Esophagus squamous epithelium (tissue), 5 donors: ENCODE measurements at regions not wholly inside any gene's neighbourhood (a gene's known extent, or its start where the extent isn't known, plus 50 kb on each side); places are given as distances from the start of the nearest gene placed in this dataset.

ENCODE experiments used
- DNase-seq: peaks from one replicate; lab custom pipeline; 2025; lab: John Stamatoyannopoulos, UW
- H3K27ac ChIP-seq, 4 donors: fragments of 200-600 bp; sonication (generic); one replicate each; pipeline ENCODE4 v1.5.1; 2016 to 2019; ENCODE audit warnings: mild to moderate bottlenecking in 1 of 4
- H3K27me3 ChIP-seq, 4 donors: fragments of 200-600 bp; sonication (generic); 1 replicate in 3 of 4; 2 replicates in 1 of 4; pipeline versions ENCODE4 v1.5.1 to v1.6.0; 2017 to 2021; ENCODE audit warnings: antibody characterized with exemption in 1 of 4
- H3K36me3 ChIP-seq, 3 donors: fragments of 200-600 bp; sonication (generic); one replicate each; pipeline ENCODE4 v1.5.1; 2016 to 2019
- H3K4me1 ChIP-seq, 3 donors: fragments of 200-600 bp; sonication (generic); one replicate each; pipeline ENCODE4 v1.5.1; 2017 to 2019
- H3K4me3 ChIP-seq, 4 donors: fragments of 200-600 bp; sonication (generic); 1 replicate in 3 of 4; 2 replicates in 1 of 4; pipeline ENCODE4 v1.5.1; 2016 to 2019; ENCODE audit warnings: mild to moderate bottlenecking in 2 of 4, moderate library complexity in 1 of 4
- H3K9me3 ChIP-seq, 3 donors: fragments of 200-600 bp; sonication (generic); one replicate each; pipeline ENCODE4 v1.5.1; 2016 to 2019
- POLR2A ChIP-seq, 4 donors: fragments of 450-650 bp; IDR thresholded peaks; one replicate each; pipeline ENCODE4 v1.6.1; 2017; ENCODE audit warnings: antibody characterized with exemption in 4 of 4, mild to moderate bottlenecking in 4 of 4, moderate library complexity in 3 of 4
- WGBS, 2 donors: methylation state at CpG; one replicate each; pipeline ENCODE4 v1.1.5; 2018; 5-methylcytosine and 5-hydroxymethylcytosine counted together
- intact Hi-C: fragments of 100-400 bp; cut with DNase I; formaldehyde crosslinking; loops from one replicate; pipeline ENCODE4 v1.15.0; 2022
- TF ChIP-seq, protein P1 (sequence below), 6 experiments: fragments of 450-650 bp in 4 of 6; fragments of 200-600 bp in 2 of 6; sonication (generic) in 2 of 6; IDR thresholded peaks; one replicate each; pipeline ENCODE4 v1.5.1; 2016 to 2019; ENCODE audit warnings: antibody characterized with exemption in 6 of 6, mild to moderate bottlenecking in 4 of 6, moderate library complexity in 4 of 6
- donor health status: DM: yes; HTN: yes; CAD: no.

DNA sequence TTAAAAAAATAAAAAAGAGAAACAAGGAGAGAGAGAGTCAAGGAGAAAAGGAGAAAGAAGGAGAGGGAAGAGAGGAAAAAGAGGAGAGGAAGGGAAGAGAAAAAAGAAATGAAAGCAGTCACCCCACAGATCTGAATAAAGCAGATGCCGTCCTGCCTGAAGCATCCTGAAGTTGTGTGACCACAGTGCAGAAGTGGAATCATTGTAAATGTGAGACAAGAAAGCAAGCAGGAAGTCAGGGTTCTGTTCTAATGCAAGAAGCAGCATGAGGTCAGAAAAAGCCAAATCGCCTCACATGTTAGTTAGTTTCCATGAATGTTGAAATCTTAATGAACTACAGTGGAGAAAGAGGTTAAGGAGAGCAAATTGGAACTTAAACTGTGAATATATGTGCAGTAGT, 692.5 kb downstream of the CENPC start:
- WGBS, 2 donors: 37 to 56% methylated on average over 2 of the region's 2 CpGs
- H3K36me3 ChIP-seq: no peaks in the 10 kb centered on the region
- H3K27ac ChIP-seq: no peak overlapping the region
- TF ChIP-seq POLR2A (IDR thresholded peaks at IDR 0.05): no peak
- TF ChIP-seq, protein P1, sequence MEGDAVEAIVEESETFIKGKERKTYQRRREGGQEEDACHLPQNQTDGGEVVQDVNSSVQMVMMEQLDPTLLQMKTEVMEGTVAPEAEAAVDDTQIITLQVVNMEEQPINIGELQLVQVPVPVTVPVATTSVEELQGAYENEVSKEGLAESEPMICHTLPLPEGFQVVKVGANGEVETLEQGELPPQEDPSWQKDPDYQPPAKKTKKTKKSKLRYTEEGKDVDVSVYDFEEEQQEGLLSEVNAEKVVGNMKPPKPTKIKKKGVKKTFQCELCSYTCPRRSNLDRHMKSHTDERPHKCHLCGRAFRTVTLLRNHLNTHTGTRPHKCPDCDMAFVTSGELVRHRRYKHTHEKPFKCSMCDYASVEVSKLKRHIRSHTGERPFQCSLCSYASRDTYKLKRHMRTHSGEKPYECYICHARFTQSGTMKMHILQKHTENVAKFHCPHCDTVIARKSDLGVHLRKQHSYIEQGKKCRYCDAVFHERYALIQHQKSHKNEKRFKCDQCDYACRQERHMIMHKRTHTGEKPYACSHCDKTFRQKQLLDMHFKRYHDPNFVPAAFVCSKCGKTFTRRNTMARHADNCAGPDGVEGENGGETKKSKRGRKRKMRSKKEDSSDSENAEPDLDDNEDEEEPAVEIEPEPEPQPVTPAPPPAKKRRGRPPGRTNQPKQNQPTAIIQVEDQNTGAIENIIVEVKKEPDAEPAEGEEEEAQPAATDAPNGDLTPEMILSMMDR (IDR thresholded peaks at IDR 0.05): no peak
- no peaks in the 10 kb centered on the region for H3K9me3 ChIP-seq
- H3K4me1 ChIP-seq: no peaks in the 10 kb centered on the region
- DNase-seq: no peak
- intact Hi-C loops: no loop called here
- H3K27me3 ChIP-seq: no peaks in the 10 kb centered on the region
- no peak overlapping the region for H3K4me3 ChIP-seq

DNA sequence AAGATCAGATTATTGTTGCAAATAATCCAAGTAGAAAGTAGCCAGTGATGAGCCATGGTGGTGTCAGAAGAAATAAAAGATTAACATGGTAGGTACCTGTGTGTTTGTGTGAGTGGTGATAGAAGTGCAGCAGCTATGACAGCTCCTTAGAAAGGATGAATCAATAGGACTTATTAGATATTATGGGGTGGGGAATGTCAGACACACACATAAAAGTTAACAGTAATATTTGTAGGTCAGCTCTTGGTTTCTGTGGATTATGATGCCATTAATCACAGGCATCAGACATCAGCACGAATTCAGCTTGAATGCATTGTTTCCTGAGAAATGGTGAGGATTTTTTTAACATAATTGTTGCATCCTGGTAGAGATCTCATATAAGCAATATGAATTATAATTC, 695.7 kb downstream of the CENPC start:
- WGBS, 2 donors: 8 to 9% methylated on average over 1 of the region's 1 CpG
- H3K27ac ChIP-seq: no peak overlapping the region
- no peak overlapping the region for H3K4me3 ChIP-seq
- intact Hi-C loops: no loop called here
- TF ChIP-seq, protein P1 (IDR thresholded peaks at IDR 0.05): no peak
- TF ChIP-seq POLR2A (IDR thresholded peaks at IDR 0.05): no peak
- no peaks in the 10 kb centered on the region for H3K36me3 ChIP-seq
- H3K27me3 ChIP-seq: no peaks in the 10 kb centered on the region
- no peak for DNase-seq
- no peaks in the 10 kb centered on the region for H3K4me1 ChIP-seq
- no peaks in the 10 kb centered on the region for H3K9me3 ChIP-seq

DNA sequence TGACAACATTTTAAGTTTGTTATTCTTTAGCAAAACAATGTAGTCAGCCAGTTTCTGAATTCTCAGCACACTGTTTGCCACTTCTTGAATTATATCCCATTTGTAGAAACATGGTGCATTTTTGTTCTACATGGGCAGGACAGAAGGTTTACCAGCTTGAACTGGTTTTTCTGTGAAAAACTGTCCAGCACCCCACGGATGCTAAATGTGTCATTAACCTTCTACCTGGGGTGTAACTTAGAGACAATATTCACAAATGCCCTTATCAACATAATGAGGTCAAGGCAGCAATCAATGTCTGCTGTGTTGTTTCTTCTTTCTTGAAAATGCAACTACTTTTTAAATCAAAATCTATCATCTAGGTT, 702.6 kb downstream of the CENPC start:
- H3K27ac ChIP-seq: no peak overlapping the region
- peaks cover 0 to 10% (median 0%) of the 10 kb centered on the region in 3 donors for H3K4me1 ChIP-seq
- H3K9me3 ChIP-seq: no peaks in the 10 kb centered on the region
- no peak for DNase-seq
- intact Hi-C loops: no loop called here
- no peaks in the 10 kb centered on the region for H3K27me3 ChIP-seq
- WGBS, 2 donors: 29 to 30% methylated on average over 1 of the region's 1 CpG
- TF ChIP-seq, protein P1 (IDR thresholded peaks at IDR 0.05): no peak
- TF ChIP-seq POLR2A (IDR thresholded peaks at IDR 0.05): no peak
- no peak overlapping the region for H3K4me3 ChIP-seq
- H3K36me3 ChIP-seq: no peaks in the 10 kb centered on the region

DNA sequence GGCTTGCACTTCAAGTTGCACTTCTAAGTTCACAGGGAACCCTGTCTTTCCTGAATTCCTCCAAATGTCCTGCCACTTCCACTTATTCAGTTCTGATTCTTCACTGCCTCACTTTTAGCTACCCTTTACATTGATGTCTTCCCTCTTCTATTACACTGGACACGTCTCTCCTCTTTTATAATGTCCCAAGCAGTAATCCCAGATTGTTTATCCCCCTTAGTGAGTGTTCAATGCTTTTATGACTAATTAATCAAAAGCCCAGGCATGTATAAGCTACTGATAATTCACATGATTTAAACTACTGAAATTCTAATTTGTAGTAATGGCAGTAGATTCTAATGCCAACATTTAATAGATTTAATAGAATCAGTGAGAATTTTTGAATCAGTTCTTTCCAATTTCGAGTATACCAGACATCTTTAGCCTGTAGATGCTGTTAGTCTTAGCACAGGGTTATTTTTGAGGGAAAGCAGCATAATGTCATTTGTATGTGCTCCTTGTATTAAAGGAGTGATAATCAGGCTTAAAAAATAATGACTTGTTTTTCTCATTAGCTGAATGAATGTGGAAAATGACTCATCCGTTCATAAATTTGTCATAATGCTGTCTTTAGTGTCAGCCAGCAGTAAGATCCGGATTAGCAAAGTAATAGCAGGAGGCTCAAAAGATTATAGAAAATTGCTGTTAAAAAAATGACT, 703.1 kb downstream of the CENPC start:
- 20 to 28% methylated on average over 4 of the region's 4 CpGs for WGBS, 2 donors
- TF ChIP-seq, protein P1 (IDR thresholded peaks at IDR 0.05): no peak
- no peak for TF ChIP-seq POLR2A (IDR thresholded peaks at IDR 0.05)
- no peak overlapping the region for H3K27ac ChIP-seq
- no peaks in the 10 kb centered on the region for H3K36me3 ChIP-seq
- H3K4me1 ChIP-seq: peaks cover 0 to 10% (median 0%) of the 10 kb centered on the region in 3 donors
- H3K9me3 ChIP-seq: no peaks in the 10 kb centered on the region
- intact Hi-C loops: no loop called here
- H3K4me3 ChIP-seq: no peak overlapping the region
- H3K27me3 ChIP-seq: no peaks in the 10 kb centered on the region
- DNase-seq: no peak

DNA sequence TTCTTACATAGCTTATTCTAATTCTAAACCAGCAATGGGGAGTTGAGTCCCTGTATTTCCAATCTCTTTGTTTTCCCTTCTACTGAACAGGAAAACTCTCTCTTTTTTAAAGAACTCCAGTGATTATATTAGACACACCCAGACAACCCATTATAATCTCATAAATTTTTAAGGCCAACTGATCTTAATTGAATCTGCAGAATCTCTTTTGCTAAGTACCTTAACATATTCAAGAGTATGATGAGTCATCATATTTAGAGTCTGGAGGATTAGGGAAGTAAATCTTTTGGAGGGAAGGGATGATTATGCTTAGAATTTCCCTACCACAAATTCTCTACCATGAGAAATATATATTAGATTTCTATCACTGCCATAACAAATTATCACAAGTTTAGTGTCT, 705.1 kb downstream of the CENPC start:
- H3K4me1 ChIP-seq: peaks cover 0 to 10% (median 0%) of the 10 kb centered on the region in 3 donors
- no peak overlapping the region for H3K27ac ChIP-seq
- intact Hi-C loops: no loop called here
- no peaks in the 10 kb centered on the region for H3K36me3 ChIP-seq
- H3K9me3 ChIP-seq: no peaks in the 10 kb centered on the region
- no peak overlapping the region for H3K4me3 ChIP-seq
- DNase-seq: no peak
- TF ChIP-seq POLR2A (IDR thresholded peaks at IDR 0.05): no peak
- TF ChIP-seq, protein P1 (IDR thresholded peaks at IDR 0.05): no peak
- no peaks in the 10 kb centered on the region for H3K27me3 ChIP-seq
